IPS-18c (cell line): ENCODE measurements at regions not wholly inside any gene's neighbourhood (a gene's known extent, or its start where the extent isn't known, plus 50 kb on each side); places are given as distances from the start of the nearest gene placed in this dataset.

Experiments used
- H3K4me3 ChIP-seq: 2 replicates; pipeline ENCODE4 v1.7.0; 2013; ENCODE audit warnings: low read depth, mild to moderate bottlenecking, low read length, moderate library complexity; ENCODE audit not compliant: insufficient read depth
- H3K9me3 ChIP-seq: one replicate; pipeline ENCODE4 v1.6.1; 2013; ENCODE audit warnings: mild to moderate bottlenecking, low read length, moderate library complexity; ENCODE audit not compliant: control insufficient read depth, insufficient read depth

DNA sequence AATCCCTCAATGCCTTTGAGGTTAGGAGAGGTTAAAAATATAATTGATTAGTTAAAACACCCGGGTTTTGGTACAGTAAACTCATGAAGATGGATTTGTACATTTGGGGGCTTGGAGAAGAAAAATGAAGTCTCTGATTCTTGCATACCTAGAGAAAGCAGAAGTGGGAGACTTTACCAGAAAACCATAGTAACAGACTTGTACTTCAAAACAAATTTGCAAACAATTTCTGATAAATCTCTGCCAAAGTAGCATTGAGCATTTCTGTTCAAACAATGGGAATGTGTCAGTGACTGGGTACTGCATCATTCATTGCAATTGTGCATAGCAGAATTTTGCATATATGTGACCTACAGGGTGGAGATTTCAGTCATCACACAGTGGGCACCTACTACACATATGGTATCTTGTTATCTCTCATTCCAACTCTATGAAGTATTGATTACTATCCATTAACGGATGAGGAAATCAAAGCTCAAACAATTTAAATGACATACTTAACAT, 256.9 kb downstream of the PLK2 start:
- Histone ChIP-seq H3K4me3 (no peak overlapping the region), H3K9me3 (no peaks in the 10 kb centered on the region)

DNA sequence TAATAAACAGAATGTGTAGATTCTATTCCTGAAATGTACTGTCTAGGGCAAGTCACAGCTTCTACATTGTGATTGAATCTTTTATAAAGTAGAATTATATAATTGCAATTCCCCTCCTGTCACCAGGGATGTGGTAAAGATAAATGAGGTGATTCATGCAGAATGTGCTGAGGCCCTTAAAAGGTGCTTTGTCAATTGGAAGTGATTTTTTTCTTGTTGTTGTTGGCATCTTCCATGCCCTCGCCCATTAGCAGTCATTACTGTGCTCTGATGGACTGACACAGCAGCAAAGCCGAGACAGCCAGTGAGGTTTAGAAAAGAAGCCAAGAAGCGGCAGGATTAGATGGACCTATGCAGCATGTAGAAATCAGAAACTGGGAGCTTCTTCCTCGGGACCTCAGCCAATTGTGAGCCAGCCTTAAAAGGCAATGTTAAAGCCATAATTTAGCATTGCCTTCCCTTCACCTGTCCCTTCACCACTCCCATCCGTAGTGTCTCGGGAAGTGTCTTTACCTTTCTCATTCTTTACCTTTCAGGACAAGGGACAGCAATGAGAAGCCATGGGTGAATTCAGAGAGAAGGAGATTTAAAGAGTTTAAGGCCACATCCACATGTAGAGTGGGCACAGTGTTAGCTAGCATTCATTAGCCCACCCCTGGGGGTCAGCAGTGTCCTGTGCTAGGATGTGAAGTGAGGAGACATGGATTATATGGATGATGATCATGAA, 257.8 kb downstream of the PLK2 start:
- no peaks in the 10 kb centered on the region for H3K9me3 ChIP-seq
- H3K4me3 ChIP-seq = no peak overlapping the region

DNA sequence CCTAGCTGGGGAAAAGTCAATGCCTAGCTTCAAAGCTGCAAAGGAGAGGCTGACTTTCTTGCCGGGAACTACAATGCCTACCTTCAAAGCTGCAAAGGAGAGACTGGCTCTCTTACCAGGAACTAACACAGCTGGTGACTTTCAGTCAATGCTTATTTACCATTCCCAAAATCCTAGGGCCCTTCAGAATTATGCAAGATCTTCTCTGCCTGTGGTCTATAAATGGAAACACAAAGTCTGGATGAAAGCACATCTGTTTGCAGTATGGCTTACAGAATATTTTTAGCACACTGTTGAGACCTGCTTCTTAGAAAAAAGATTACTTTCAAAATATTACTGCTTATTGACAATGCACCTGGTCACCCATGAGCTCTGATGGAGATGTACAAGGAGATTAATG, 259.4 kb downstream of the PLK2 start:
- H3K9me3 ChIP-seq = no peaks in the 10 kb centered on the region
- H3K4me3 ChIP-seq = no peak overlapping the region

DNA sequence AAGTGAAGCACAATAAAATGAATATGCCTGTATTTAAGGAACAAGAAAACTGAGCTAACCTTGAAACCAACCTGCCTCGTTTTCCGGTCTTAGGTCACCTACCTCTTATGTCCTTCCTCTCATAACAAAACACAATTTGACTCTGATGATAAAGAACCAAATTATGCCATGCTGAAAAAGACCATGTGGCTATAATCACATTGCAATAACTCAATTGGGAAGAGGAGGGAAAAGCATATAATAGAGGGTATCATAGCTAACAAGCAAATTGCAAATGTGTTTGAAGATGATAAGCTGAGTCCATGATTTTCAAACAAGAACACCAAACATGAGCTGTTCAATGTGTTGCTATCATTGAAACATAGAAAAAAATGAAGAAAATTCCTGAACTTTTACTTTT, 260.8 kb downstream of the PLK2 start:
- H3K4me3 ChIP-seq = no peak overlapping the region
- no peaks in the 10 kb centered on the region for H3K9me3 ChIP-seq

DNA sequence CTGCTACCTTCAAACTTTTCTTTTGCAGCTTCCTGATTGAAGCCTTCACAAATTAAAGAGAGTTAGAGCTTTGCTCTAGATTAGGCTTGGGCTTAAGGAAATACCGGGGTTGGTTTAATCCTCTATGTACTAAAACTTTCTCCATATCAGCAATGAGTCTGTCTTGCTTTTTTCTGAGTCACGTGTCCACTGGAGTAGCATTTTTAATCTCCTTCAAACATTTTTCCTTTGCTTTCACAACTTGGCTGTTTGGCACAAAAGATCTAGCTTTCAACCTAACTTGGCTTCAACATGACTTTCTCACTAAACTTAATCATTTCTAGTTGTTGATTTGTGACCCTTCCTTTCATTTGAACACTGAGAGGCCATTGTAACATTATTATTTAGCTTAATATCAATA, 261.6 kb downstream of the PLK2 start:
- no peak overlapping the region for H3K4me3 ChIP-seq
- H3K9me3 ChIP-seq = no peaks in the 10 kb centered on the region

DNA sequence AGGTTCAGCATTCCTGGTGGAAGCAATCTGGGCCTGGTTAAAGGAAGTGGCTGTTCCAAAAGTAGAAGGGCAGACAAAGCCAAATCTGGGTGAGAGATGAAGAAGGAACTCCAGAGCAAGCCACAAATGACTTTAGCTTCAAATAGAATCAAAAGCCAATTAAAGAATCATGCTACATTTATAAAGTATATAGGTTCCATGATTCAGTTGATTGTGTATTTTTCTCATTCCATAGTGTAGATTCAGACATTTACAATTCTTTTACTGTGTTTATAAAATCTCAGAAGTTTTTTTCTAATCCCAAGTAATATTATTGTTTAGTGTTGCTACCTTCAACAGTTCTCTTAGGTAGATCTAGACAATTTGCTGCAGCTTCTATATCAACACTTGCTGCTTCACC, 262.0 kb downstream of the PLK2 start:
- H3K9me3 ChIP-seq = no peaks in the 10 kb centered on the region
- no peak overlapping the region for H3K4me3 ChIP-seq

DNA sequence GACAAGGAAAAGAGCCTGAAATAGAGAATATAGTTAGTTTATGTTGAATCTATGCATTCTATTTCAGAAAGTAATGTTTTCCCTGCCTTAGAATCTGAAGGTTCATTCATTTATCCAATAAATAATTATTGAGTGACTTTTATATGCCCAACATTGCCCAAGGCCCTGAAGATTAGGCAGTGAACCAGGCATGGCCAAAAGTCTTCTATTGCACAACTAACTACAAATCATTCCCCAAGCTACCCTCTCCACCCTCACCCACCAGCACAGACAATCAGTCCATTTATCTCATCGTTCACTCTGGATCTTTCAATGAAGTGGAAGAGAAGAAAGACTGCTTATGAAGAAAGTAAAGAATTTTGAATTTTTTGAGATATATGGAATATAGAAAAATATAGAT, 268.4 kb downstream of the PLK2 start:
- Histone ChIP-seq H3K4me3 (no peak overlapping the region), H3K9me3 (no peaks in the 10 kb centered on the region)

DNA sequence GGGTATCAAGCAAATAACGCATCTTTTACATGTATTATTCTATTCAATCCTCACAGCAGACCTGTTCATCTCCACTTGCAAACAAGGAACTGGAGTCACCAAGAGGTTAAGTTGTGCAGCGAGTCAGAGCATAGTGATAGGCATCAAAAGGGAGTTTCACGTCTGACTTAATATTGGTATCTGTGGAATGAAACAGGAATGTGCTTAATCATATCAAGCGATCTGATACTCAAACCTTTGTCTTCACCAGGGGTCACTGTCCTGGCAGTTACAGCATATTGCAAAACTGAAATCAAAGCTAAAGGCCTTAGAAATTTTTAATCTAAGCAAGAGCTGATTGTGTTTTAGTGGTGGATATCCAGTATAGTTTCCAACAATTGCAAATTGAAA, 271.6 kb downstream of the PLK2 start:
- no peak overlapping the region for H3K4me3 ChIP-seq
- no peaks in the 10 kb centered on the region for H3K9me3 ChIP-seq

DNA sequence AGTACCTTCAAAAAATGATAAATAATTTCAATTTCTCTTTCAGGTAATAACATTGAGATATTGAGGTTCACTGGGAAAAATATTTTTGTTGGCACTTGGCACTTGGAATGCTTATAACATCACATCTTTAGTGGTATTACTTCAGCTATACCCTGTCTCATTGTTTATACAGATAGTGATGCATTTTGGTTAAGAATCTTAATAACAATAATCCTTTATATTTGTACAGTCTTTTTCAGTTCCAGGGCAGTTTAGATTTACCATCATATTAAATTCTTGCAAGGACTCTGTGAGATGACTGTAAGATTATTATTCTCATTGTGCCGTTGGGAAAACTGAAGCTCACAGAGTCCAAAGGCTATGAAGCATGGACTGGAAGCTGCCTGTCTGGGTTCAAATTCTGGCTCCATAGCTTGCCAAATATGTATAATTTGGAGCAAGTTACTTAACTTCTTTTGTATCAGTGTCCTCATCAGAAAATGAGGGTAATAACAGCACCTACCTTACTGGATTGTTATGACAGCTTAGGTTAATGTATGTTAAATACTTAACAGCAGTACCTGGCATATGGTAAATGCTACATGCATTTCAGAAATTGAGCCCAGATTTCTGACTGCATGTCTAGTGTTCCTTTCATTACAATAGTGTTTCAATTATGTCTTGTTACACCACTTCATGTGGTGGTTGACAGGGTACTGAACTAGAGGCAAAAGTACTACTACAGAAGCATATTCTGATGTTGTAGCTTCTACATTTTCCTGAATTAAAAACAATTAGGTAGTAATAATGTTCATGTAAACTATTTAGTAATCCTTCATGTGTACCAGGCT, 272.2 kb downstream of the PLK2 start:
- no peaks in the 10 kb centered on the region for H3K9me3 ChIP-seq
- no peak overlapping the region for H3K4me3 ChIP-seq

DNA sequence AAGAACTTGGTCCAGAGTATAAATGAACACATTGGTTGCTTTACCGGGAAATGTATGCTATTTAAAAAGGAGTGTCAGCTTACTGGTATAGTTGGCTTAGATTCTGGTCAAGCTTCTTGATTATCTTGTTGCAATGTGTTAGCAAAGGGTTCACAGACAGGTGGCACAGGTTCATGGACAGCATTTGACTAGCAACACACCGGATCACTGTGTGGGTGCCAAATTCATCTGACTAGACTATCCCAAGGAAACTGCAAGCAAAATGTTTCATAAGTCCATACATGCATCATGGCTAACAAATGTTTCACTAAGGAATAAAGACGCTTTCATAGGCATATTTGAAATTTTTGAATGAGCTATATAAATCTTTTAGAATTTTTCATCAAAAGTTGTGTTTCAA, 274.1 kb downstream of the PLK2 start:
- no peak overlapping the region for H3K4me3 ChIP-seq
- H3K9me3 ChIP-seq = no peaks in the 10 kb centered on the region

DNA sequence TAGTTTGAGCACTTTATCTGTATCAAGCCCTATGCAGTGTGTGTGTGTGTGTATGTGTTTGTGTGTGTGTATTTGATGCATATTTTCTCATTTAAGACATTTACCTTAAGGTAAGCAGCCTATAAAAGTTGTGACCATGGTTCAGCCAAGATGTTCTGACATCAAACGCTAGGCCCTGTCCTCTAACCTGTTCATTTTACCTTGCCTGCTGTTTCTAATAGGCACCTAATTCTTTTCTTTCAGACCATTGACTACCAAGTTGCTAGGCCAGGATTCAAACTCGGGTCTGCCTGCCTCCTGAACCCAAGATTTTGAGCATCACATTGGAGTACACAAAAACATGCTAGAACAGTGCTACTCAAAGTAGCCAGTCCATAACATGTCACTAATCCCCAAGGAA, 274.5 kb downstream of the PLK2 start:
- Histone ChIP-seq H3K9me3 (no peaks in the 10 kb centered on the region), H3K4me3 (no peak overlapping the region)

DNA sequence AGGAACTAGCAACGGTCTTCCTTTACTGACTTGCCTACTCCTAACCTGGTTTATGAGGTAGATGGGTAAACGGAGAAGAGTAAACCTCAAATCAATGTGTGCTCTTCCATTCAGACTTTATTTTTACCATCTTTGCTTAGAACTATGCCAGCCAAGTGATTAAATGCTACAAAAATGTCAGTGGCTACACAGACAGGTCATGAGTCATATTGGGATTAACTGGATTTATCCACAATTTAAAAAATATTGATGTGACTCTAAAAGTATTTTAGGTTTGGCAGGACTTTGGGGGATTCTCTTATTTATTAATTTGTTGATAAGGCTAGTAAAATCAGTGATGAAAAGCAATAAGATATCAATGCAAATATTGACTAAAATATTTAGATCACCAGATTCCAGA, 275.0 kb downstream of the PLK2 start:
- Histone ChIP-seq H3K9me3 (no peaks in the 10 kb centered on the region), H3K4me3 (no peak overlapping the region)

DNA sequence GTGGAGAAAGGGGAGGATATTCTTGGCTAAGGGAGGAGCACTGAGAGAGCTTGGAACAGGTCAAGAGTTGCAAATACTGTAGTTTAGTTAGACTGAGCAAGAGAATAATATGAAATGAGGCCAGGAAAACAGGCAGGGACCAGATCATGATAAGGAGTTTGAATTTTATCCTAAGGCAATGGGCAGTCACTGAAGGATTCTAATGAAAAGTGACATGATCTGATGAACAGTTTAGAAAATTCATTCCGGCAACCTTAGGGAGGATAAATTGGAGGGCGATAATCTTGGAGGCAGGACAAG, 276.1 kb downstream of the PLK2 start:
- no peak overlapping the region for H3K4me3 ChIP-seq

DNA sequence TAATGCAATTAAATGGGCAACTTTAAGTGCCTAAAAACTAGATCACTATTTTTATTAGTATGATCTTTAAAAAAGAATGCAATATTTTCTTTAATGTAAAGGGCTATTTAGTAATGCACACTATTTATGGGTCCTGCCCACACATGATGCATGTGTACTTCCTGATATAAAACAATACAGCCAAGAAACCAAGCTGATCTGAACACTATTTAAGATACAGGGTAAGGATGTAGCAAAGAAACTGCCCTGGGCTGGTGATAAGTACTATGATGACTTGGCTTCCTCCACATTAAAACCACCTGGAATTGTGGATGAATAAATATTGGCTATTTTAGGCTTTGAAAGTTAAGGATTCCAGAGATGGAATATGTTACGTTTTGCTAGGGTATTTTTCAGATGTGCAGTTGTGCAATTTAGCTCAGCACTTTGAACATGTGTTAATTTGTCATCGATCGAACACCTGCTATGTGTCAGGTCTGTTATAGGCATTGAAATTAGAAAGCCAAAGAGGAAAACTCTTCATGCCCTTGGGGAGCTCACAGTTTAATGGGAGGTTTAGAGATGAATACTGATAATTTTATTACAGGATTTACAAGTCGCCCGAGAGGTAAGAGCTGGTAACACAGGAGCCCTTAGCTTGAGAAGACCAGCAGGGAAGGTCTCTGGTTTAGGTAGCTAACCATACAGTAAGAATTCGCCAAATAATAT, 276.7 kb downstream of the PLK2 start:
- no peaks in the 10 kb centered on the region for H3K9me3 ChIP-seq
- H3K4me3 ChIP-seq = no peak overlapping the region

More for the DNA sequence above, 276.1 kb downstream of the PLK2 start:
- no peaks in the 10 kb centered on the region for H3K9me3 ChIP-seq

DNA sequence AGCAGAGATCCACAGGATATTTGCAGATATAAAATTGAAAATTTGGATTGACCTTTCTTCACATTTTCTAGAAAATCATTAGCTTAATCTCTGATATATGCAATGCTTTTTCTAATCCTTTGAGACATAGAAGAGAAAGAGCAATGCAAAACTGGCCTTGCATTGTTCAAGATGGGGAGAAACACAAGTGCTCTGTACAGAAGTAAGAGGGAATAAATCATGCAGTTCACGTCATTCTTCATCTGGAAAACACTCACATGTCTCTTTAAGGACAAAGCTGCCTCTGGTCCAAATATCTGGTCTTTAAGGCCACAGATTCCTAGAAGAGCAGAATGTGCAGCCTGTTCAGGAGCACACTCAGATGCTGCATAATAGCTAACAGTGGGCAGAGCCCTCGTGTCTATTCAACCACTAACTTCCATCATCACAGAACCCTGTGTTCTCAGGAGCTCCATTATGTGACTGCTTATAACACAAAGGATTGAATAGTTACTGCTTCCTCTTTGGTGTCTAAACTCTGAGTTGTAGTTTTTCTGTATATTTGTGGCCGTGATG, 277.5 kb downstream of the PLK2 start:
- H3K9me3 ChIP-seq = no peaks in the 10 kb centered on the region
- H3K4me3 ChIP-seq = no peak overlapping the region

DNA sequence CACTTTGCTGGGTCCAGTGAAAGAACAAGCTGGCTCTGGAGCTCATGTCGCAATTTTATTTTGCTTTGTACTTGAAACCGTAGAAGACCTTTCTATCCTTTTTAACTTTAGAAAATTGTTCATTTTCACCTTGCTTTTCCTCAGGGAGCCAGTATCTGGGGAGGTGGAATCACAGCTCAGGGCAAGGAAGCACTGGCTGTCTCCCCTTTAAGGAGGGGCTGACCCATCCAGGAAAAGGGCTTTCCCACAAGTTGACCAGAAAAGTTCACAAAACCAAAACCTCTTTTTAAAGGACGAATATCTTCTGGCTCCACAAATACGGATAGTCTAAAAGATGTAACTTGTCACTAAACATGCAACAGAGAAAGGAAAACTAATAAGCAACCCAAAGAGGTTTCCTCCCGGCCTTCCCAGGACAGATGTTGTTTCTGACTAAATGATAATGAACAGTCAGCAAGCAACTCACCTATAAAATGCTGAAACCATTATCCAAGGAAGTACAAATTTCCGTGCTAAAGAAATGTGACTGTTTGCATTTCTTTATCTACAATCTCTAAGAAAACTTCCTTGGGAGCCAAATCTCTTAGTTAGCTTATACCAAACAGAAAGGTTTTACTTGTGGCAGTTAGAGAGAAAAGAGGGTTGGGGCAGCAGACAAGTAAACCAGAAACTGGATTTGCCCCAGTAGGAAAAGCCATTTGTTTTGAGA, 278.2 kb downstream of the PLK2 start:
- H3K4me3 ChIP-seq = no peak overlapping the region
- H3K9me3 ChIP-seq = no peaks in the 10 kb centered on the region

DNA sequence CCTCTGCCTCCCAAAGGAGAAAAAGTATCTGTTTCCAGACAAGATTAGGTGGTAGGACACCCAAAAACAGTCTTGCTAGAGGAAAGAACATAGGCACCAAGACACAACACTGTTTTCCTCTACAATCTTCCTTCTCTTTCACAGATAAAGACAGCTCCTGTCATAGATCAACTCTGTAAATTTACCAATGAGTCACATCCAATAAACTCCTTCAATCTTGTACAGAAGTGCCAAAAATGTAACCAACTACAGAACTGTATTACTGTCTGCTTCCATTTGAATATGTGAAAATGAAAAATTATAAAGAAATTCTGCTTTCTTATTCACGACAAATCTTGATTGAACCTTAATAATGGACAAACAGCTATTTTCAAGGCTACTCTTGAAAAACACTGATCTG, 286.9 kb downstream of the PLK2 start:
- H3K4me3 ChIP-seq = no peak overlapping the region
- H3K9me3 ChIP-seq = no peaks in the 10 kb centered on the region
